SK-N-SH treated with all-trans-retinoic acid at 6 μM for 48 hours (cell line): ENCODE measurements at regions not wholly inside any gene's neighbourhood (a gene's known extent, or its start where the extent isn't known, plus 50 kb on each side); places are given as distances from the start of the nearest gene placed in this dataset.

ENCODE experiments used
- ATAC-seq: fragments of 200-7000 bp; cut with Tn5 transposase; 3 replicates; pipeline ENCODE4 v1.9.1; 2020; ENCODE audit warnings: mild to moderate bottlenecking, moderate library complexity
- ARNTL ChIP-seq: fragments of 450-650 bp; formaldehyde crosslinking; IDR thresholded peaks from 2 replicates; pipeline ENCODE4 v1.5.0; 2020; ENCODE audit warnings: low read depth, mild to moderate bottlenecking, moderate library complexity, borderline replicate concordance
- BACH2 ChIP-seq: fragments of 250-450 bp; sonication (Bioruptor Pico); IDR thresholded peaks from 2 replicates; pipeline ENCODE4 v1.9.0; 2021; ENCODE audit warnings: mild to moderate bottlenecking, borderline replicate concordance
- CSDC2 ChIP-seq: fragments of 250-450 bp; sonication (Bioruptor Pico); IDR thresholded peaks from 2 replicates; pipeline ENCODE4 v1.5.0; 2020; ENCODE audit warnings: mild to moderate bottlenecking, moderate library complexity
- ESRRG ChIP-seq: fragments of 250-450 bp; sonication (Bioruptor Pico); IDR thresholded peaks from 2 replicates; pipeline ENCODE4 v1.6.1; 2021; ENCODE audit warnings: mild to moderate bottlenecking
- GLIS3 ChIP-seq: fragments of 250-450 bp; sonication (Bioruptor Pico); IDR thresholded peaks from 2 replicates; pipeline ENCODE4 v1.5.0; 2020; ENCODE audit warnings: mild to moderate bottlenecking, moderate library complexity
- ISL1 ChIP-seq: fragments of 250-450 bp; sonication (Bioruptor Pico); IDR thresholded peaks from 2 replicates; pipeline ENCODE4 v2.1.2; 2022; ENCODE audit warnings: mild to moderate bottlenecking, moderate library complexity
- OSR1 ChIP-seq: fragments of 250-450 bp; sonication (Bioruptor Pico); IDR thresholded peaks from 2 replicates; pipeline ENCODE4 v1.8.0; 2022; ENCODE audit warnings: moderate library complexity, mild to moderate bottlenecking, inconsistent platforms
- PPARA ChIP-seq: fragments of 250-450 bp; sonication (Bioruptor Pico); IDR thresholded peaks from 2 replicates; pipeline ENCODE4 v1.5.0; 2020; ENCODE audit warnings: mild to moderate bottlenecking, borderline replicate concordance
- RARB ChIP-seq: fragments of 250-450 bp; sonication (Bioruptor Pico); IDR thresholded peaks from 2 replicates; pipeline ENCODE4 v1.8.0; 2021; ENCODE audit warnings: mild to moderate bottlenecking, moderate library complexity
- SNAI2 ChIP-seq: fragments of 250-450 bp; sonication (Bioruptor Pico); IDR thresholded peaks from 2 replicates; pipeline ENCODE4 v1.5.0; 2020; ENCODE audit warnings: mild to moderate bottlenecking, moderate library complexity
- TCF4 ChIP-seq: fragments of 250-450 bp; sonication (Bioruptor Pico); IDR thresholded peaks from 2 replicates; pipeline ENCODE4 v1.8.0; 2021; ENCODE audit warnings: mild to moderate bottlenecking, moderate library complexity, borderline replicate concordance
- TOX ChIP-seq: fragments of 250-450 bp; sonication (Bioruptor Pico); IDR thresholded peaks from 2 replicates; pipeline ENCODE4 v1.8.0; 2021; ENCODE audit warnings: mild to moderate bottlenecking, moderate library complexity, borderline replicate concordance
- ZC3H10 ChIP-seq: fragments of 250-450 bp; sonication (Bioruptor Pico); IDR thresholded peaks from 2 replicates; pipeline ENCODE4 v1.5.1; 2021; ENCODE audit warnings: mild to moderate bottlenecking, moderate library complexity
- ZFP3 ChIP-seq: fragments of 250-450 bp; sonication (Bioruptor Pico); IDR thresholded peaks from 2 replicates; pipeline ENCODE4 v1.5.0; 2020; ENCODE audit warnings: mild to moderate bottlenecking, moderate library complexity
- ZFP30 ChIP-seq: fragments of 450-650 bp; formaldehyde crosslinking; IDR thresholded peaks from 2 replicates; pipeline ENCODE4 v1.5.0; 2022; ENCODE audit warnings: mild to moderate bottlenecking, moderate library complexity
- ZNF565 ChIP-seq: fragments of 450-650 bp; formaldehyde crosslinking; conservative IDR thresholded peaks from 2 replicates; pipeline ENCODE4 v1.5.0; 2020; ENCODE audit warnings: low read depth, mild to moderate bottlenecking, moderate library complexity
- ZNF70 ChIP-seq: fragments of 450-650 bp; formaldehyde crosslinking; IDR thresholded peaks from 2 replicates; pipeline ENCODE4 v1.5.0; 2020; ENCODE audit warnings: mild to moderate bottlenecking, moderate library complexity
- ZNF8 ChIP-seq: fragments of 450-650 bp; formaldehyde crosslinking; IDR thresholded peaks from 2 replicates; pipeline ENCODE4 v1.5.0; 2020; ENCODE audit warnings: mild to moderate bottlenecking, moderate library complexity
- TF ChIP-seq, protein P1 (sequence below): fragments of 250-450 bp; sonication (Bioruptor Pico); IDR thresholded peaks from 2 replicates; pipeline ENCODE4 v1.5.1; 2021; ENCODE audit warnings: mild to moderate bottlenecking, moderate library complexity
- TF ChIP-seq, protein P2 (sequence below): fragments of 250-450 bp; sonication (Bioruptor Pico); IDR thresholded peaks from 2 replicates; pipeline ENCODE4 v1.5.0; 2020; ENCODE audit warnings: mild to moderate bottlenecking, moderate library complexity
- TF ChIP-seq, protein P3 (sequence below): fragments of 250-450 bp; sonication (Bioruptor Pico); IDR thresholded peaks from 2 replicates; pipeline ENCODE4 v1.5.1; 2020; ENCODE audit warnings: low read depth, mild to moderate bottlenecking, moderate library complexity
- TF ChIP-seq, protein P4 (sequence below): fragments of 250-450 bp; sonication (Bioruptor Pico); IDR thresholded peaks from 2 replicates; pipeline ENCODE4 v1.8.0; 2020; ENCODE audit warnings: mild to moderate bottlenecking, moderate library complexity, borderline replicate concordance

DNA sequence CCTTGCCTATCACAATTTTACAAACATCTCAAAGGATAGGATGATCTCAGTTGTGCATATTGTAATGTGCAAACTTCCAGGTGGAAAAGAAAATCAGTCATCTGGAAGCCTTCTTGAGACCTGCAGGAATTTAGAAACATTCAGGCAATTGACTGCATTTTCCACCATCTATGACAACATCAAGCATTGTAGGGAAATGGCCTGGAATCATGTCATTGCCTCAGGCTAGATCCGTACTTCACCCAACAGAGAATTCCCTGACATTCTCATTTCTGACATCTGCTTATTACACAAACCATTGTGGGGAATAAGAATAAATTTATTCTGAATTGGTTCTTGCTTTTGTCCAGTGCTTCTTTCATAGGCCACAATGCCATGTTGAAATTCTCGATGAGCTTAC, 124.9 kb upstream of the NPVF start:
- TF ChIP-seq OSR1 (CRISPR knock-in tag) (no peak), ZFP30 (no peak), CSDC2 (CRISPR knock-in tag) (no peak), ZNF70 (no peak), RARB (CRISPR knock-in tag) (no peak), ESRRG (CRISPR knock-in tag) (no peak), ZNF8 (CRISPR knock-in tag) (no peak)
- TF ChIP-seq, protein P1, sequence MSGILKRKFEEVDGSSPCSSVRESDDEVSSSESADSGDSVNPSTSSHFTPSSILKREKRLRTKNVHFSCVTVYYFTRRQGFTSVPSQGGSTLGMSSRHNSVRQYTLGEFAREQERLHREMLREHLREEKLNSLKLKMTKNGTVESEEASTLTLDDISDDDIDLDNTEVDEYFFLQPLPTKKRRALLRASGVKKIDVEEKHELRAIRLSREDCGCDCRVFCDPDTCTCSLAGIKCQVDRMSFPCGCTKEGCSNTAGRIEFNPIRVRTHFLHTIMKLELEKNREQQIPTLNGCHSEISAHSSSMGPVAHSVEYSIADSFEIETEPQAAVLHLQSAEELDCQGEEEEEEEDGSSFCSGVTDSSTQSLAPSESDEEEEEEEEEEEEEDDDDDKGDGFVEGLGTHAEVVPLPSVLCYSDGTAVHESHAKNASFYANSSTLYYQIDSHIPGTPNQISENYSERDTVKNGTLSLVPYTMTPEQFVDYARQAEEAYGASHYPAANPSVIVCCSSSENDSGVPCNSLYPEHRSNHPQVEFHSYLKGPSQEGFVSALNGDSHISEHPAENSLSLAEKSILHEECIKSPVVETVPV (CRISPR knock-in tag), result no peak
- no peak for ATAC-seq

DNA sequence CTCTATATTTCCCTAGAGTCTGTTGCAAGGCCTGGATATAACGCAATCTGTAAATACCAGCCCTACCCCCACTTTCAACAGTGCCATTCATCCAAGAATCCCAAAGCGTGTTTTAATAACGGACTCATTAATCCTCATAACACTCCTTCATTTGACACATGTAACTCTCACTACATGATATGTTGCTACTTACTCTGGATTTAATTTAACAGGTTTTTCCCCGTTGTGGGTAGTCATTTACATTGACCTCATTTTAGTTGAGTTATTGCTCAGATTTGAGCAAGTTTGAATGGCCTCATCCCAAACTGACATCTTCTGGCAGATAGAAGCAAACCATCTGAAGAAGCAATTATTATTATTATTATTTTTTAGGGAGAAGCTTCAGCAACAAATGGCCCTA, 125.4 kb upstream of the NPVF start:
- ATAC-seq, result no peak
- no peak for TF ChIP-seq GLIS3
- TF ChIP-seq, protein P2, sequence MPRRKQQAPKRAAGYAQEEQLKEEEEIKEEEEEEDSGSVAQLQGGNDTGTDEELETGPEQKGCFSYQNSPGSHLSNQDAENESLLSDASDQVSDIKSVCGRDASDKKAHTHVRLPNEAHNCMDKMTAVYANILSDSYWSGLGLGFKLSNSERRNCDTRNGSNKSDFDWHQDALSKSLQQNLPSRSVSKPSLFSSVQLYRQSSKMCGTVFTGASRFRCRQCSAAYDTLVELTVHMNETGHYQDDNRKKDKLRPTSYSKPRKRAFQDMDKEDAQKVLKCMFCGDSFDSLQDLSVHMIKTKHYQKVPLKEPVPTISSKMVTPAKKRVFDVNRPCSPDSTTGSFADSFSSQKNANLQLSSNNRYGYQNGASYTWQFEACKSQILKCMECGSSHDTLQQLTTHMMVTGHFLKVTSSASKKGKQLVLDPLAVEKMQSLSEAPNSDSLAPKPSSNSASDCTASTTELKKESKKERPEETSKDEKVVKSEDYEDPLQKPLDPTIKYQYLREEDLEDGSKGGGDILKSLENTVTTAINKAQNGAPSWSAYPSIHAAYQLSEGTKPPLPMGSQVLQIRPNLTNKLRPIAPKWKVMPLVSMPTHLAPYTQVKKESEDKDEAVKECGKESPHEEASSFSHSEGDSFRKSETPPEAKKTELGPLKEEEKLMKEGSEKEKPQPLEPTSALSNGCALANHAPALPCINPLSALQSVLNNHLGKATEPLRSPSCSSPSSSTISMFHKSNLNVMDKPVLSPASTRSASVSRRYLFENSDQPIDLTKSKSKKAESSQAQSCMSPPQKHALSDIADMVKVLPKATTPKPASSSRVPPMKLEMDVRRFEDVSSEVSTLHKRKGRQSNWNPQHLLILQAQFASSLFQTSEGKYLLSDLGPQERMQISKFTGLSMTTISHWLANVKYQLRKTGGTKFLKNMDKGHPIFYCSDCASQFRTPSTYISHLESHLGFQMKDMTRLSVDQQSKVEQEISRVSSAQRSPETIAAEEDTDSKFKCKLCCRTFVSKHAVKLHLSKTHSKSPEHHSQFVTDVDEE (CRISPR knock-in tag), result no peak
- no peak for TF ChIP-seq RARB (CRISPR knock-in tag)
- TF ChIP-seq PPARA (CRISPR knock-in tag), result no peak
- TF ChIP-seq ARNTL (CRISPR knock-in tag), result no peak
- TF ChIP-seq BACH2 (CRISPR knock-in tag), result no peak
- no peak for TF ChIP-seq ZC3H10 (CRISPR knock-in tag)
- TF ChIP-seq TCF4 (CRISPR knock-in tag), result no peak
- TF ChIP-seq ZNF70, result no peak
- TF ChIP-seq CSDC2 (CRISPR knock-in tag), result no peak
- TF ChIP-seq, protein P3, sequence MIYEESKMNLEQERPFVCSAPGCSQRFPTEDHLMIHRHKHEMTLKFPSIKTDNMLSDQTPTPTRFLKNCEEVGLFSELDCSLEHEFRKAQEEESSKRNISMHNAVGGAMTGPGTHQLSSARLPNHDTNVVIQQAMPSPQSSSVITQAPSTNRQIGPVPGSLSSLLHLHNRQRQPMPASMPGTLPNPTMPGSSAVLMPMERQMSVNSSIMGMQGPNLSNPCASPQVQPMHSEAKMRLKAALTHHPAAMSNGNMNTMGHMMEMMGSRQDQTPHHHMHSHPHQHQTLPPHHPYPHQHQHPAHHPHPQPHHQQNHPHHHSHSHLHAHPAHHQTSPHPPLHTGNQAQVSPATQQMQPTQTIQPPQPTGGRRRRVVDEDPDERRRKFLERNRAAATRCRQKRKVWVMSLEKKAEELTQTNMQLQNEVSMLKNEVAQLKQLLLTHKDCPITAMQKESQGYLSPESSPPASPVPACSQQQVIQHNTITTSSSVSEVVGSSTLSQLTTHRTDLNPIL (CRISPR knock-in tag), result no peak
- TF ChIP-seq ZNF8 (CRISPR knock-in tag), result no peak
- no peak for TF ChIP-seq TOX (CRISPR knock-in tag)
- TF ChIP-seq, protein P1 (CRISPR knock-in tag), result no peak
- no peak for TF ChIP-seq ESRRG (CRISPR knock-in tag)

DNA sequence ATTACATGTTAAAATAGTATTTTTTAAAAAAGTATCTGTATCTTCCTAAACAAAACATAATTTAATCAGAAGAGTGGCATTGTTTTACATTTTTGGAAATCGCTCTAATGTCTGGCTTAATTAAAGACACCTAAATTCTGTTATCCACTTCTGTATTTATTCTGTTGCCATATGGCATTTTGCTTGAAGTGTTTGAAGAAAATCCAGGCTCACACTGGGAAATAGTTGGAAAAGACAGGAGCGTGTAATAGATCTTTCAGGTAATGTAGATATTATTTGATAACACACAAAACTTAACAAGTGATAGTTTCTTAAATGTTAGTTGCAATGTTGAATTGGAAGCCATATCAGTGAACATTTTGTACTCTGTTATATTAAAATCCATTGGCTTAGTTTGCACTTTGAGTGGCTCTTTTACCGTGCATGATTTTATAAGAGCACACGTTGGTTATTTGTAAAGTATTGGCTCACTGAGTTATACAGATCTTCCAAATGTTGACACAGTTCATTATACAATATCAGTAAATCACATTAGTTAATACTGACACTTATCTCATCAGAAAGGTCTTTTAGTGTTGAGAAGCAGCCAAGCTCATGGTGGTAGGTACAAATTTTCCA, 128.4 kb upstream of the NPVF start:
- ATAC-seq, result no peak

DNA sequence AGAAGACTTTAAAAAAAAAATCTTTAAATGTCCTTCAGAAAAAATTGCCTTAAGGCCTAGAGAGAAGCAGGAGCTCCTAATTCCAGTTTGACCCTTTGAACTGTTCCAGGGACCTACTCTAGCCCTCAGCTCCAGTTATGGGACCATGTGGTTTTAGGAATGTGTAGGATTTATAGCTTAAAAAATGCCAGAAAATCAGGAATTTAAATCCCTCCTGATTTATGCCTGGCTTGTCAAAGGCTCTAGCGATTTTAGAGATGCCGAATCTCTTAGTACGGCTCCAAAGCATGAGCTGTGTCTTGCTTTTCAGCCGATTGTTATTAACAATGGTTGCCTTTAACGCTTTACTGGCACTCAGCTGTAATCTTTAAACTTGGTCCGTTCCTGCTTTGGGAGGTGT, 130.6 kb upstream of the NPVF start:
- ATAC-seq, result no peak
- TF ChIP-seq SNAI2 (CRISPR knock-in tag) (no peak), PPARA (CRISPR knock-in tag) (no peak), ZC3H10 (CRISPR knock-in tag) (no peak), GLIS3 (no peak), ZNF8 (CRISPR knock-in tag) (no peak), TCF4 (CRISPR knock-in tag) (no peak), ESRRG (CRISPR knock-in tag) (no peak), ZNF565 (CRISPR knock-in tag) (no peak), CSDC2 (CRISPR knock-in tag) (no peak), ZFP3 (CRISPR knock-in tag) (no peak), OSR1 (CRISPR knock-in tag) (no peak), RARB (CRISPR knock-in tag) (no peak), BACH2 (CRISPR knock-in tag) (no peak), ARNTL (CRISPR knock-in tag) (no peak)
- TF ChIP-seq, protein P4, sequence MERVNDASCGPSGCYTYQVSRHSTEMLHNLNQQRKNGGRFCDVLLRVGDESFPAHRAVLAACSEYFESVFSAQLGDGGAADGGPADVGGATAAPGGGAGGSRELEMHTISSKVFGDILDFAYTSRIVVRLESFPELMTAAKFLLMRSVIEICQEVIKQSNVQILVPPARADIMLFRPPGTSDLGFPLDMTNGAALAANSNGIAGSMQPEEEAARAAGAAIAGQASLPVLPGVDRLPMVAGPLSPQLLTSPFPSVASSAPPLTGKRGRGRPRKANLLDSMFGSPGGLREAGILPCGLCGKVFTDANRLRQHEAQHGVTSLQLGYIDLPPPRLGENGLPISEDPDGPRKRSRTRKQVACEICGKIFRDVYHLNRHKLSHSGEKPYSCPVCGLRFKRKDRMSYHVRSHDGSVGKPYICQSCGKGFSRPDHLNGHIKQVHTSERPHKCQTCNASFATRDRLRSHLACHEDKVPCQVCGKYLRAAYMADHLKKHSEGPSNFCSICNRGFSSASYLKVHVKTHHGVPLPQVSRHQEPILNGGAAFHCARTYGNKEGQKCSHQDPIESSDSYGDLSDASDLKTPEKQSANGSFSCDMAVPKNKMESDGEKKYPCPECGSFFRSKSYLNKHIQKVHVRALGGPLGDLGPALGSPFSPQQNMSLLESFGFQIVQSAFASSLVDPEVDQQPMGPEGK (CRISPR knock-in tag), result no peak
- TF ChIP-seq, protein P2 (CRISPR knock-in tag), result no peak

More for the DNA sequence above, 128.4 kb upstream of the NPVF start:
- TF ChIP-seq ZC3H10 (CRISPR knock-in tag), result no peak
- no peak for TF ChIP-seq ISL1 (CRISPR knock-in tag)
- no peak for TF ChIP-seq ZNF565 (CRISPR knock-in tag)
- no peak for TF ChIP-seq ZNF70
- no peak for TF ChIP-seq PPARA (CRISPR knock-in tag)
- TF ChIP-seq OSR1 (CRISPR knock-in tag), result no peak
- no peak for TF ChIP-seq BACH2 (CRISPR knock-in tag)
- TF ChIP-seq TCF4 (CRISPR knock-in tag), result no peak
- TF ChIP-seq ESRRG (CRISPR knock-in tag), result no peak
